OCI-LY1 (cell line): ENCODE measurements at regions not wholly inside any gene's neighbourhood (a gene's known extent, or its start where the extent isn't known, plus 50 kb on each side); places are given as distances from the start of the nearest gene placed in this dataset.

ENCODE experiments used
- H2AFZ ChIP-seq: fragments of 200-600 bp; sonication (generic), shearing (Covaris generic); 2 replicates; pipeline ENCODE4 v1.6.0; 2014; ENCODE audit warnings: antibody characterized with exemption, mild to moderate bottlenecking, low read length
- H3F3A ChIP-seq: fragments of 200-600 bp; sonication (generic), shearing (Covaris generic); 2 replicates; pipeline ENCODE4 v1.6.0; 2014; ENCODE audit warnings: mild to moderate bottlenecking, antibody characterized with exemption, low read length, moderate library complexity; ENCODE audit not compliant: insufficient read depth
- H3K27ac ChIP-seq: fragments of 200-600 bp; sonication (generic); 2 replicates; pipeline ENCODE4 v1.5.1; 2014; ENCODE audit warnings: low read length, mixed run types, mild to moderate bottlenecking, low read depth; ENCODE audit not compliant: poor library complexity, severe bottlenecking
- H3K27me3 ChIP-seq: fragments of 200-600 bp; sonication (generic); 2 replicates; pipeline ENCODE4 v1.6.0; 2014; ENCODE audit warnings: antibody characterized with exemption, mild to moderate bottlenecking, low read length, moderate library complexity; ENCODE audit not compliant: insufficient read depth
- H3K36me3 ChIP-seq: fragments of 200-600 bp; sonication (generic); 2 replicates; pipeline ENCODE4 v1.6.1; 2014; ENCODE audit warnings: mild to moderate bottlenecking, antibody characterized with exemption, low read length, moderate library complexity, mixed read lengths; ENCODE audit not compliant: insufficient read depth
- H3K4me1 ChIP-seq: fragments of 200-600 bp; sonication (generic); 2 replicates; pipeline ENCODE4 v1.5.1; 2014; ENCODE audit warnings: mild to moderate bottlenecking, low read length, moderate library complexity; ENCODE audit not compliant: insufficient read depth, severe bottlenecking
- H3K4me2 ChIP-seq: fragments of 200-600 bp; sonication (generic), shearing (Covaris generic); 2 replicates; pipeline ENCODE4 v1.6.1; 2014; ENCODE audit warnings: low read length
- H3K4me3 ChIP-seq: fragments of 200-600 bp; sonication (generic); 2 replicates; pipeline ENCODE4 v1.5.1; 2014; ENCODE audit warnings: low read length, low read depth, mild to moderate bottlenecking, mixed read lengths; ENCODE audit not compliant: poor library complexity, severe bottlenecking
- H3K79me2 ChIP-seq: fragments of 200-600 bp; shearing (Covaris generic); 2 replicates; pipeline ENCODE4 v1.6.1; 2016; ENCODE audit warnings: mixed run types, low read length, mixed read lengths; ENCODE audit not compliant: insufficient read depth
- H3K9ac ChIP-seq: fragments of 200-600 bp; sonication (generic), shearing (Covaris generic); 2 replicates; pipeline ENCODE4 v1.6.1; 2014; ENCODE audit warnings: mild to moderate bottlenecking, low read length, mixed read lengths
- H3K9me2 ChIP-seq: fragments of 200-600 bp; sonication (generic), shearing (Covaris generic); 2 replicates; pipeline ENCODE4 v1.6.1; 2014; ENCODE audit warnings: low read depth, mild to moderate bottlenecking, low read length, mixed read lengths
- H3K9me3 ChIP-seq: fragments of 200-600 bp; shearing (Covaris generic); 2 replicates; pipeline ENCODE4 v1.6.1; 2014; ENCODE audit warnings: low read length, mixed read lengths
- H4K20me1 ChIP-seq: fragments of 200-600 bp; sonication (generic), shearing (Covaris generic); 2 replicates; pipeline ENCODE4 v1.6.0; 2016; ENCODE audit warnings: mild to moderate bottlenecking, low read length; ENCODE audit not compliant: insufficient read depth
- CTCF ChIP-seq: fragments of 200-600 bp; sonication (generic), shearing (Covaris generic); IDR thresholded peaks from 2 replicates; pipeline ENCODE4 v1.5.1; 2017; ENCODE audit warnings: mild to moderate bottlenecking, antibody characterized with exemption, low read length, moderate library complexity, mixed read lengths
- EZH2 ChIP-seq: fragments of 200-600 bp; sonication (generic), shearing (Covaris generic); IDR thresholded peaks from 2 replicates; pipeline ENCODE4 v1.8.0; 2017; ENCODE audit warnings: borderline replicate concordance, mixed run types, mild to moderate bottlenecking, antibody characterized with exemption, low read length, moderate library complexity, mixed read lengths

DNA sequence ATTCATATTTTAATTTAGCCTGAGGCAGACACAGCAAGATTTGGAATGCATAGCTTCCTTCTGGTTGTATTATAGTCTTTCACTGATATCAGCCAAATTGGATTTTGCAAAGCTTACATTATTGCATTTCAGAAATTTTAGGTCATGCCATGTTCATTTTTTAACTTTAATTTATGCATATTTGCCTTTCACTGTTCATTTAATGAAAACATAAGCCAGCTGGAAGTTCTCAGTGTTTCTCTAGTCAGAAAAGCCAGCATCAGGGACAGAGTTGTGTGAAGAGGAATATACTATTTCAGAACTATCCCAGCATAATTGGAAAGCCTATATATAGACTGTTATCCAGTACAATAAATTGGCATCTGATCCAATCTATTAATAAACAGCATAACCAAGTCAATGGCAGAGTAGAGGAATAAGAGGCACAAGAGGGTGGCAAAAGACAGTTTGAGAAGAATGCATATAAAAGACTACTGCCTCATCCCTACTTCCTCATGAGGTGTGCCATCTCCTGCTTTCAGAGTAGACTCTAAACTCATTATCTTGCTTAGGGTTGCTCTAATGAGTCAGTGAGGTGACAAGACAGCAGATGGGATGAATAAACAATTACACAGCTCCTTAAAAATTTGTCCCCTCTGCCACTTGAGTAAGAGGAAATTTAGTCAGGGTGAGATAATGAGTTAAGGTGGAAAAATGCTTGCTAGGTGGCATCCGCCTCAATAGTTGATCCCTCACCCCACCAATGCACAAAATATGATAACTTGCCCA, 159.8 kb upstream of the HCRTR2 start:
- H3K4me1 ChIP-seq: no peaks in the 10 kb centered on the region
- H3K9ac ChIP-seq: no peak overlapping the region
- no peak overlapping the region for H3K4me2 ChIP-seq
- no peak overlapping the region for H3K4me3 ChIP-seq
- H3K27ac ChIP-seq: no peak overlapping the region
- no peaks in the 10 kb centered on the region for H3K36me3 ChIP-seq
- no peaks in the 10 kb centered on the region for H3K27me3 ChIP-seq
- no peak overlapping the region for H2AFZ ChIP-seq
- TF ChIP-seq EZH2 (no peak), CTCF (no peak)
- no peaks in the 10 kb centered on the region for H3K9me2 ChIP-seq
- H3K79me2 ChIP-seq: no peaks in the 10 kb centered on the region
- no peaks in the 10 kb centered on the region for H3F3A ChIP-seq
- no peaks in the 10 kb centered on the region for H4K20me1 ChIP-seq
- H3K9me3 ChIP-seq: no peaks in the 10 kb centered on the region

DNA sequence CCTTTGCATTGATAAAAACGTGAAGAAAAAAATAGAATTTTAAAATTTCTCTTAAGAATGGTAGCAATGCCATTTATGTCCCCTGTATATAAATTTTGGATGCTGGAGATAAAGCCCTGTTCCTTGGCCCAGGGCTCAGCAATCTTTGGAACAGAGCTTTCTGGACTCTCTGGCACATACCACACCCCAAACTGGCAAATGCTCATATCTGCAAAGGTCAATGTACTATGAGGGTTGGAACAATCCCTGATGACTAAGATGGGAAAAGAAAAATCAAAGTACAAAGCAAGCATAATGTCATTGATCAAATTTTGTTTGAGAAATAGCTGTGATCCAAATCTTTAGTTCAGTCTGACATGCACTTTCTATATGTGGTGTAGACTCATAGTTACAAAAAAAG, 158.1 kb upstream of the HCRTR2 start:
- Histone ChIP-seq H2AFZ (no peak overlapping the region), H3K36me3 (no peaks in the 10 kb centered on the region), H3K9ac (no peak overlapping the region), H3K4me3 (no peak overlapping the region), H3F3A (no peaks in the 10 kb centered on the region), H3K79me2 (no peaks in the 10 kb centered on the region), H3K27me3 (no peaks in the 10 kb centered on the region), H3K9me2 (no peaks in the 10 kb centered on the region), H3K4me1 (no peaks in the 10 kb centered on the region), H4K20me1 (no peaks in the 10 kb centered on the region), H3K4me2 (no peak overlapping the region), H3K27ac (no peak overlapping the region), H3K9me3 (no peaks in the 10 kb centered on the region)
- TF ChIP-seq EZH2 (no peak), CTCF (no peak)

DNA sequence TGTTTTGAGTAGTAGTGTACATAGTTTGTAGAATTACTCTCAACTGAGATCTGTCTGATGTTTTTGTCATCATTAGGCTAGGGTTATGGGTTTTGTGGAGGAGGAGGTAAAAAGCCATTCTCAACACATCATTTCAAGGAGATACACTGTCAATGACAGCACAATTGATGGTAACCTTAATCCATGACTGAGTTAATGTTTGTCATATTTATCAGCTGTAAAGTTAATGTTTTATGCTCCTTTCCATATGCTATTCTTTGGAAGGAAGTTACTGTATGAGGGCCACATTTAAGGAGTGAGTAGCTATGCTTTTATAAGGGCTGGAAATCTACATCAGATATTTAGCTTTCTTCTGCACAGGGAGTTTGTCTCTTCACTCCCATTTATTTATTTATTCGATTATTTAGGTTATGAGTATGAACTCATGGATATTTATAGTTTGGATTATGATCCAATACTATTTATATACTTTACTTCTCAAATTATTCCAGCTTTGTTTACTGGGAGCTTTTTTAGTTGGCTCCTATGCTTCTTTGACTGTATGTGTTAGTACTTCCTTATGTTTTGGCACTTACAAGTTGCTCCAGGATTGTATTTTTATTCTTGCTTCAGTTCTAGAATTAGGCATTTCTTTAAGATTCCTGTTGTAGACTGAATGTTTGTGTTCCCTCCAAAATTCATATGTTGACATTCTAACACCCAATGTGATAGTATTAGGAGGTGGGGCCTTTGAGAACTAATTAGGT, 156.6 kb upstream of the HCRTR2 start:
- Histone ChIP-seq H3K9me2 (no peaks in the 10 kb centered on the region), H3K4me3 (no peak overlapping the region), H3K79me2 (no peaks in the 10 kb centered on the region), H3K4me2 (no peak overlapping the region), H3K9me3 (no peaks in the 10 kb centered on the region), H3K27me3 (no peaks in the 10 kb centered on the region), H3F3A (no peaks in the 10 kb centered on the region), H3K36me3 (no peaks in the 10 kb centered on the region), H3K9ac (no peak overlapping the region), H3K4me1 (no peaks in the 10 kb centered on the region), H2AFZ (no peak overlapping the region), H4K20me1 (no peaks in the 10 kb centered on the region), H3K27ac (no peak overlapping the region)
- no peak for TF ChIP-seq EZH2
- TF ChIP-seq CTCF: no peak
